GM21381 (cell line): ENCODE measurements at regions not wholly inside any gene's neighbourhood (a gene's known extent, or its start where the extent isn't known, plus 50 kb on each side); places are given as distances from the start of the nearest gene placed in this dataset.
"Not testable (repeated sequence)": the region's sequence is repeated elsewhere in the genome, so short reads cannot be mapped to it uniquely, and the experiment has no call there.

Source experiments
- ATAC-seq: cut with Tn5 transposase; IDR thresholded peaks from one replicate; pipeline ENCODE4 v1.9.1; 2021; ENCODE audit warnings: mild to moderate bottlenecking, moderate library complexity; ENCODE audit not compliant: unreplicated experiment

GRCh38 chr5:89071101-89071940 is 188.3 kb upstream of the MEF2C start:
- ATAC-seq: peak; percentile 70

DNA sequence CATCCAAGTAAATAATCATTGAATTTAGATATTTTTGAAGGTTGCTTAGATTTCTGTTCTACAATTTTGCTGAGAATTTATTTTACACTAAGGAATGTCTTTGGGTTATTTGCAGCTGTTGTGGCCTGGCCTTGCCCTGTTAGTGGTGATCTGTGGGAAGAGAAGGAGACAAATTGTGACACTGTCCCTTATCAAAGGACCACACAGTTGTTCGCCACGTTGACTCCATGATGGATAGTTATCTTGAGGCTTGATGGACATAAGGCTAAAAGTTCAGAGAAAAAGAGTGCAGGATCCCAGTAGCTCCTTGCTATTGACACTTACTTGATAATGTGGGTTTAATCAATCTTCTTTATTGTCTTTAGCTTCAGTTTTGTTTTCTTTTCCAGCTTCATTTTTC is 186.6 kb upstream of the MEF2C start:
- no peak for ATAC-seq

DNA sequence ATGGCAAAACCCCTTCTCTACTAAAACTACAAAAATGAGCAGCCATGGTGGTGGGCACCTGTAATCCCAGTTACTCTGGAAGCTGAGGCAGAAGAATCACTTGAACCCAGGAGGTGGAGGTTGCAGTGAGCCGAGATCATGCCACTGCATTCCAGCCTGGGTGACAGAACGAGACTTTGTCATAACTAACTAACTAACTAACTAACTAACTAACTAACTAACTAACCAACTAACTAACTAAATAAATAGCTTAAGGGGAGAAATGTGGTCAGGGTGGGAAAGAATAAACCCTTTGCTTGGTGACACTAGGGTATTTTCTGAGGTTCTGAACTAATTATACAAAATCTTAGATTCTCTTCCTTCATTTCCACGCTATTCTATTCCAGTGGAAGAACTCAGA is 184.4 kb upstream of the MEF2C start:
- no peak for ATAC-seq

DNA sequence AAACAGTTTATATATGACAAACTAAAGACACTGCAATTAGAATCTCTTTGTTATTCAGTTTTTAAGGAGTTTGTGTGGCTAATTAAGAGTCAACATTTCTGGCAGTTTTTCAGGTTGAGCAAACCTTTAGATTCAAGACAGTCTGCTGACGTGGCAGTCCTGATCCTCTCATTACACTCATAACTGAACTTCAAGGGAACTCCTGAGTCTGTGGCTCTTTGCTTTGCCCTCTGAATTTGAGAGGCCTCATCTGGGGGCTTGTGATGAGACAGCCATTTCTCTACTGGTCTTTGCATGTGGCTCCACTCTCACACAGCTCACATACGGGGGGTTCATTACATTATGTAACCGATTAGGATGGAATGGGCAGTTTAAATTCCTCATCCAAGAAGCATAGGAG is 182.9 kb upstream of the MEF2C start:
- ATAC-seq: peak; percentile 81

DNA sequence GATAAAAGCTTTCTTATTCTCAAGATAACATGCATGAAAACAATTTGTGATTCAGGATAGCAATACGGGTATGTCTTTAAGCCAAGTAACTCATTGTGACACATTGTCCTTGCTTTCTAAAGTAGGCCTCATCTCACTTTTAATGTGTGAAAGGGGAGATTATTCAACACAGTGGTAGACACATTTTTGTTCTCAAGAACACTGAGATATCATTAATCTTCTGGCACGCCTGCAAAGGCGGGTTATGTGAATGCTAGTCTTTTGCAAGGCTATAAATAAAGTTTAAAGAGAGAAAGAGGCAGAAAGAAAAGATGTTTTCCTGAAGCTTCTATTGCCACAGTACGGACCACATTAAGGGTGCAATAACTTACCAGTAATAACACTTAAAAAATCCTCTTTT is 181.8 kb upstream of the MEF2C start:
- ATAC-seq: no peak

GRCh38 chr5:89064054-89064453 is 181.1 kb upstream of the MEF2C start:
- peak; percentile 74 for ATAC-seq

DNA sequence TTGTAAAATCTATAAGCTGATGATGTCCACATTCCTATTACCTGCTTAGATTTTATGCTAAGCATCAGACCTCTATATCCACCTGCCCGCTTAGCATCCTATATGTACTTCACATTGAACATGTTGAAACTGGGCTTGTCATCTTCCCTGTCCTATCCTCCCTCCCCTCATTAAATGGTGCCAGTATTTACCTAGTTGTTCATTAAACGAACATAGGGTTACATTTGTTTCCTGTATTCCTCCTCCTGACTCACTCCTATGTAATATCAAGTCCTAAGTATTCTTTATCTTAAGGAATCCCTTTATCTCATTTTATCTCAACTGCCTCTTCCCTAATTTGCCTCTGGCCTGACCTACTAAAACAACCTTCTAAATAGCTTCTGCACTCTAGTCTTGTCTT is 177.8 kb upstream of the MEF2C start:
- no peak for ATAC-seq

DNA sequence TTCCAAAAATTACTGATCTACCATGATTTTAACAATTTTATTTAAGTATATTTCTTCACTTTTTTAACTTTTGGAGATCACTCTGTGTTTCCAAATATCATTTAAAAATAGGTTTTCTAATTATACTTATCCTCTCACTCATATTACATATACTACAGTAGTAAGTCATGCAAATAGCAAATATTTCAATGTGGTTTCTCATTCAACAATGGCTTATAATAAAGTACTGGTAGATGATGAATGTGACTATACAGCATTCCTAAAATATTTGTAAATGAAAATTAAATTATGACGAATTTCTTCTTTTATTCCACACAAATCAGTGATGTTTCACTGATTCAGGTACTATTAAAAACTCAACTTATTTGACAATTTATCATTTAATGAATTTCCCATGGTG is 176.3 kb upstream of the MEF2C start:
- ATAC-seq: no peak

DNA sequence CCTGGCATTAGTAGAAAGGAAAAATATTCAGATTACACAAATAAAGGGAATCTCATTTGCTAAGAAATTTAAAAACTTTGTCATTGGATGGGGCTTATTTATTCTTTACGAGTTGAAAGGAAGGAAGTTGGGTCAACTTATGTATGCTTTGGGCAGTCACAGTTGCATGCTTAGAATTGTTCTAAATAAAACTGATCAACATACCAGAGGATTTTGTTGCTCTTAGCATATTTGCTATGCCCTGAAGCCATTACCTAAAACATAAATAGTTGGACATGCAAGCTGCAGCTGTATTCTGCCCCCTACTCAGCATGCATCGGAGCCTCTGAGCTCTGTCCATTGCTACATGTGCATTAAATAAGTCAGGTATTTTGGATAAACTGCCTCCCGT is 172.7 kb upstream of the MEF2C start:
- ATAC-seq: no peak

GRCh38 chr5:89055015-89055694 is 172.2 kb upstream of the MEF2C start:
- no peak for ATAC-seq

- no peak for ATAC-seq
Observed at GRCh38 chr5:89053547-89053946, 170.6 kb upstream of the MEF2C start.

DNA sequence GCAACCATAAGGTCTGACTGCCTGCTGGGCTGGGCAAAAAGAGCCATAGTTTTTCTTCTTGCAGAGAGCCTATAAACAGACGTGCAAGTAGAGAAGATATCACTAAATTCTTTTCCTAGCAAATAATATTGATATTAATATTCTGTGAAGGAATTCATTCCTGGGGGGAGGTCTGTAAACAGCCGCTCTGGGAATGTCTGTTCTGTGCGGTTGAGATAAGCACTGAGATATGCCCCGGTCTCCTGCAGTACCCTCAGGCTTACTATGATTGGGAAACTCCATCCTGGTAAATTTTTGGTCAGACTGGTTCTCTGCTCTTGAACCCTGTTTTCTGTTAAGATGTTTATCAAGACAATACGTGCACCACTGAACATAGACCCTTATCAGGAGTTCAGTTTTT is 167.1 kb upstream of the MEF2C start:
- not testable (repeated sequence) for ATAC-seq

GRCh38 chr5:89047571-89047970 is 164.6 kb upstream of the MEF2C start:
- no peak for ATAC-seq

DNA sequence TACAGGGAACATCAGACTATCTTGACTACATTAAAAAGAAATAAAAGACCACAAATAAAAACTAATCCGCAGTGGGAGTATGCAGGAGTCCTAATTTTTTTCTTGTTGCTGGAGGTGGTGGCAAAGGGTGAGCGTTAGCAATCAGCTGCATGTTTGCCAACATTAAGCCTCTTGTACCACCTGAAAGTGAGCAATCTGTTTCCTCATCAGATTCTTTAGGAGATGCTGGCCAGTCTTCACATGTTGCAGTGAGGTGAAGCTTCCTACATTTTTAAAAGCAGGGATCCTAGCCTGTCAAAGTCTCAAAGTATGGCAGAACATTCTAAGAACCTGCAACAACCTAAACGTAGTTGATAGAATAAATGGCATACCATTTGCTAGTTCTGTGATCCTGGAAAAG is 162.2 kb upstream of the MEF2C start:
- no peak for ATAC-seq

- no peak for ATAC-seq
Observed at GRCh38 chr5:89044674-89045200, 161.8 kb upstream of the MEF2C start.

- peak; percentile 84 for ATAC-seq
Observed at GRCh38 chr5:89043676-89044075, 160.7 kb upstream of the MEF2C start.

DNA sequence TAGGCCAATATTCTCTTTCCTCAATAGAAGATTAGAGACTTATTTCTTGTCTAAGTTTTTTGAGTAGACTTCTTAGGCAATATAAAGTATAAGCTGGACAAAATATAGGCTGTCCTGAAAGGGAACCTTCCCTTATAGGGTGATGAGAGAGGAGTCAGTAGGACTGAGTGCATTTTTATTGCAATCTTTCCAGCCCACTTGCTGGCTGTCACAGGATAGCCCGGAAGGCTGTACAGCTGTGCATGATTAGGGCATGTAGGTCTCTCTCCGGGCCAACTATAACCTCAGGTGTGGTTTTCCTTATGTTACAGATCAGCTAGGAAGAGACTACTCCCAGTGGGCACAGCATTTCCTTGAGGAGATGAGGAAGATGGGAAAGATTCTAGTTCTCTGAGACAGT is 159.8 kb upstream of the MEF2C start:
- ATAC-seq: no peak

DNA sequence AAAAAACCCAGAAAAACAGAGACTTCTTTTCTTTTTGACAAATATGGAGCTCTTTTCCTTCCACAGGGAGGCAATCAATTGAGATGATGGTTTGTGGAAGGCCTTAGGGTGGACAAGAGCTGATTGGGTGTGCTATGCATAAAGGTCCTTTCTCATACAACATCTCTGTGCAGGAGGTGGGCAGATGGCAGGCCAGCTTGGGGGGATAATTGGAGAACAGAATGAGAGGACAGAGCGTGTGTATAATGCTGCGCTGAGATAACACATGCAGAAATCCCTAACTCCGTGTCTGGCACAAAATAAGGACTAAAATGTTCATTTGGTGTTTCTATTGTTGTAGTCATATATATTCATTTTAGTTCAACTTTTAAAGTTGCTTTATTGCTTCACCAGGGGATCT is 159.0 kb upstream of the MEF2C start:
- no peak for ATAC-seq

GRCh38 chr5:89041249-89041779 is 158.3 kb upstream of the MEF2C start:
- ATAC-seq: no peak

DNA sequence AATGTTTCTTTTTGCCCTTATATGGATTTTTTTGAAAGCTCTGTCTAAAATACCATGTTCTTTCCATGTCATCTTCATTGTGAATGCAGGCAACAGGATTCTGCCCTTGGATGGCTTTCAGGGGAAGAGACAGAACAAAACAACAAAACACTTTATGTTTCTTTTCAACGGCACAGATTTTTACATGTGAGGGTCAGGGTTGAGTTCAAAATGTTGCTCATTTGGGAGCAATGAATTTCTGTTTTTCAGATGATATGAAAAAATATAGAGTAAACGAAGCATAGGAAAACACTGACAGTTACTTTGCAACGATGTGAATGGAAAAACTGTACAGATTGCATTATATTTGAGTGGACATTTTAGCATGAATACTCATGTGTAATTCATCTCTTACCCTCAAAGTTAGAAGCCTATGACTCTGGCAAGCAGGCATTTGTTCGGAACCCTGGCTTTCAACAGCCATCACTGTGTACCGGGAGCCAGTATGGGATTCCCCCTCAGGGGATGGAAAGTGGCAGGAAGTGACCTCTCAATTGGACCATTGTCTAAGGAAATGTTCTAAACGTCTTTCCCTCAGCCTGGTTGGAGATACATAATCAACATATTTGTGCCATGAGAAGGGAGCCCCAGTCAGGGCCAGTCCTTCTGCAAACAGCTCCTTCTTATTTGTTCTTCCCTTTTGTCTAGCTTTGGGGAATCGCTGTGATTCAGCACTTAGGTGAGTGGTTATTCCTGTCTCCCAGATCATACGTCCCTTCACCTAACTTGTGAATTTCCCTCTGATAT is 153.9 kb upstream of the MEF2C start:
- ATAC-seq: no peak

DNA sequence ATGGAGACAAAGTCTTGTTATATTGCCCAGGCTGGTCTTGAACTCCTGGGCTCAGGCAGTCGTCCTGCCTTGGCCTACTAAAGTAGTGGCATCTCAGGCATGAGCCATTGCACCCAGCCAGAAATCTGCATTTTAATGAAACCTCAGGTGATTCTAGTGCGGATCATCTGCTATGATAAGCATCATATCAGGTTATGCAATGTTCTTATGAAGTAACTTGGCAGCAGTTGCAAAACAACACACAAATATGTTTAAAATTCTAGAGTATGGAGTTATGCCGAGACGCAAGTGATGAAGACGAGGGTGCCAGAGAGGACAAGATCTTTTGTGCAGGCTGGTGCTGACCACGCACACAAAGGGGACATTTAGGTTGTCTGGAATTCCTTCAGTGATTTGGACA is 153.2 kb upstream of the MEF2C start:
- ATAC-seq: no peak
